BLaER1 treated with 17β-estradiol and CSF1 and Interleukin-3, amounts not matched to agents 10 nM and 100 nM (cell line): ENCODE measurements at regions not wholly inside any gene's neighbourhood (a gene's known extent, or its start where the extent isn't known, plus 50 kb on each side); places are given as distances from the start of the nearest gene placed in this dataset.

Experiments used
- H3K27ac ChIP-seq, 11 experiments: shearing (Covaris generic); formaldehyde crosslinking; 2 replicates each; pipeline ENCODE4 v1.8.1; 2022
- H3K27me3 ChIP-seq, 11 experiments: shearing (Covaris generic); formaldehyde crosslinking; 2 replicates each; pipeline ENCODE4 v1.8.1; 2022
- H3K36me3 ChIP-seq, 11 experiments: shearing (Covaris generic); formaldehyde crosslinking; 2 replicates each; pipeline ENCODE4 v1.8.1; 2022
- H3K4me1 ChIP-seq, 10 experiments: shearing (Covaris generic); formaldehyde crosslinking; 2 replicates each; pipeline ENCODE4 v1.8.1; 2022
- H3K4me2 ChIP-seq, 11 experiments: shearing (Covaris generic); formaldehyde crosslinking; 2 replicates each; pipeline ENCODE4 v1.8.1; 2022
- H3K4me3 ChIP-seq, 10 experiments: shearing (Covaris generic); formaldehyde crosslinking; 2 replicates each; pipeline ENCODE4 v1.8.1; 2022
- H3K9ac ChIP-seq, 11 experiments: shearing (Covaris generic); formaldehyde crosslinking; 2 replicates each; pipeline ENCODE4 v1.8.1; 2022
- H3K9me3 ChIP-seq, 11 experiments: shearing (Covaris generic); formaldehyde crosslinking; replicated peaks in 1 of 11; 2 replicates each; pipeline ENCODE4 v1.8.1; 2022
- H4K20me1 ChIP-seq, 11 experiments: shearing (Covaris generic); formaldehyde crosslinking; 2 replicates each; pipeline ENCODE4 v1.8.1; 2022
- Cebpa-rat ChIP-seq, 11 experiments: shearing (Covaris generic); IDR thresholded peaks; 2 replicates each; pipeline ENCODE4 v1.8.1; 2022

GRCh38 chr13:99796175-99796819, 175.3 kb downstream of the ZIC5 start:
- no peak overlapping the region for H3K27ac ChIP-seq
- H4K20me1 ChIP-seq, result peaks cover 0 to 4% (median 0%) of the 10 kb centered on the region in 11 experiments; a peak in 2 of 22 replicates
- H3K9me3 ChIP-seq, result no peaks in the 10 kb centered on the region
- no peak overlapping the region for H3K9ac ChIP-seq
- no peaks in the 10 kb centered on the region for H3K4me1 ChIP-seq
- H3K36me3 ChIP-seq, result no peaks in the 10 kb centered on the region
- no peak overlapping the region for H3K4me3 ChIP-seq
- no peak overlapping the region for H3K4me2 ChIP-seq
- no peak for TF ChIP-seq Cebpa-rat (IDR thresholded peaks at IDR 0.05)
- H3K27me3 ChIP-seq, result no peaks in the 10 kb centered on the region

GRCh38 chr13:99792079-99792921, 179.3 kb downstream of the ZIC5 start:
- TF ChIP-seq Cebpa-rat (IDR thresholded peaks at IDR 0.05), result no peak
- Histone ChIP-seq H3K4me1 (no peaks in the 10 kb centered on the region), H3K4me3 (no peak overlapping the region), H3K9ac (no peak overlapping the region), H3K36me3 (no peaks in the 10 kb centered on the region), H3K9me3 (no peaks in the 10 kb centered on the region), H3K27ac (no peak overlapping the region), H3K4me2 (no peak overlapping the region), H4K20me1 (peaks cover 0 to 4% (median 0%) of the 10 kb centered on the region in 11 experiments; a peak in 2 of 22 replicates), H3K27me3 (no peaks in the 10 kb centered on the region)

- TF ChIP-seq Cebpa-rat (IDR thresholded peaks at IDR 0.05), result no peak
- Histone ChIP-seq H3K4me1 (no peaks in the 10 kb centered on the region), H3K36me3 (no peaks in the 10 kb centered on the region)
Measured at GRCh38 chr13:99782669-99783068, 188.9 kb downstream of the ZIC5 start.

GRCh38 chr13:99778500-99778899, 193.1 kb downstream of the ZIC5 start:
- H3K9ac ChIP-seq, result no peak overlapping the region
- no peak for TF ChIP-seq Cebpa-rat (IDR thresholded peaks at IDR 0.05)
- no peak overlapping the region for H3K27ac ChIP-seq
- no peaks in the 10 kb centered on the region for H4K20me1 ChIP-seq
- no peak overlapping the region for H3K4me2 ChIP-seq
- no peaks in the 10 kb centered on the region for H3K4me1 ChIP-seq
- peaks cover 9 to 16% (median 14%) of the 10 kb centered on the region in 11 experiments; a peak in 17 of 22 replicates for H3K9me3 ChIP-seq
- no peak overlapping the region for H3K4me3 ChIP-seq
- no peaks in the 10 kb centered on the region for H3K27me3 ChIP-seq
- H3K36me3 ChIP-seq, result no peaks in the 10 kb centered on the region

More at GRCh38 chr13:99782669-99783068, 188.9 kb downstream of the ZIC5 start:
- Histone ChIP-seq H3K27me3 (no peaks in the 10 kb centered on the region), H3K9me3 (peaks cover 11 to 30% (median 16%) of the 10 kb centered on the region in 11 experiments; a peak in 17 of 22 replicates), H3K4me3 (no peak overlapping the region), H3K9ac (no peak overlapping the region), H3K27ac (no peak overlapping the region), H4K20me1 (no peaks in the 10 kb centered on the region), H3K4me2 (no peak overlapping the region)

- no peaks in the 10 kb centered on the region for H3K36me3 ChIP-seq
- H3K4me3 ChIP-seq, result no peak overlapping the region
- H3K4me1 ChIP-seq, result no peaks in the 10 kb centered on the region
- H3K27ac ChIP-seq, result no peak overlapping the region
- H3K4me2 ChIP-seq, result no peak overlapping the region
- no peak overlapping the region for H3K9ac ChIP-seq
- H3K27me3 ChIP-seq, result no peaks in the 10 kb centered on the region
- TF ChIP-seq Cebpa-rat (IDR thresholded peaks at IDR 0.05), result no peak
- H4K20me1 ChIP-seq, result no peaks in the 10 kb centered on the region
- peaks cover 3 to 10% (median 8%) of the 10 kb centered on the region in 11 experiments; a peak in 17 of 22 replicates for H3K9me3 ChIP-seq
Measured at GRCh38 chr13:99777873-99778272, 193.7 kb downstream of the ZIC5 start.

GRCh38 chr13:99774644-99775043, 196.9 kb downstream of the ZIC5 start:
- H3K36me3 ChIP-seq, result no peaks in the 10 kb centered on the region
- no peaks in the 10 kb centered on the region for H4K20me1 ChIP-seq
- no peak overlapping the region for H3K27ac ChIP-seq
- no peak overlapping the region for H3K4me2 ChIP-seq
- H3K4me3 ChIP-seq, result no peak overlapping the region
- peaks cover 0 to 16% (median 0%) of the 10 kb centered on the region in 11 experiments; a peak in 5 of 22 replicates for H3K9me3 ChIP-seq
- TF ChIP-seq Cebpa-rat (IDR thresholded peaks at IDR 0.05), result no peak
- H3K4me1 ChIP-seq, result no peaks in the 10 kb centered on the region
- no peak overlapping the region for H3K9ac ChIP-seq
- H3K27me3 ChIP-seq, result no peaks in the 10 kb centered on the region

- no peak overlapping the region for H3K4me3 ChIP-seq
- peaks cover 0 to 6% (median 0%) of the 10 kb centered on the region in 11 experiments; a peak in 2 of 22 replicates for H3K36me3 ChIP-seq
- no peaks in the 10 kb centered on the region for H4K20me1 ChIP-seq
- H3K4me1 ChIP-seq, result no peaks in the 10 kb centered on the region
- H3K27me3 ChIP-seq, result no peaks in the 10 kb centered on the region
- H3K9me3 ChIP-seq, result peaks cover 41 to 67% (median 49%) of the 10 kb centered on the region in 11 experiments
- no peak overlapping the region for H3K9ac ChIP-seq
- no peak overlapping the region for H3K27ac ChIP-seq
- no peak overlapping the region for H3K4me2 ChIP-seq
- TF ChIP-seq Cebpa-rat (IDR thresholded peaks at IDR 0.05), result no peak
Measured at GRCh38 chr13:99768986-99769385, 202.6 kb downstream of the ZIC5 start.

- Histone ChIP-seq H3K9ac (no peak overlapping the region), H4K20me1 (no peaks in the 10 kb centered on the region), H3K36me3 (peaks cover 0 to 6% (median 0%) of the 10 kb centered on the region in 11 experiments; a peak in 2 of 22 replicates), H3K9me3 (peaks cover 44 to 74% (median 55%) of the 10 kb centered on the region in 11 experiments), H3K27ac (no peak overlapping the region), H3K4me3 (no peak overlapping the region), H3K27me3 (no peaks in the 10 kb centered on the region), H3K4me1 (no peaks in the 10 kb centered on the region), H3K4me2 (no peak overlapping the region)
- TF ChIP-seq Cebpa-rat (IDR thresholded peaks at IDR 0.05), result no peak
Measured at GRCh38 chr13:99766641-99767045, 204.9 kb downstream of the ZIC5 start.

GRCh38 chr13:99765869-99766268, 205.7 kb downstream of the ZIC5 start:
- H3K27me3 ChIP-seq, result no peaks in the 10 kb centered on the region
- H3K36me3 ChIP-seq, result peaks cover 0 to 6% (median 0%) of the 10 kb centered on the region in 11 experiments; a peak in 2 of 22 replicates
- no peak overlapping the region for H3K4me3 ChIP-seq
- no peaks in the 10 kb centered on the region for H4K20me1 ChIP-seq
- no peak overlapping the region for H3K9ac ChIP-seq
- H3K27ac ChIP-seq, result no peak overlapping the region
- H3K9me3 ChIP-seq, result peaks cover 47 to 67% (median 52%) of the 10 kb centered on the region in 11 experiments
- H3K4me2 ChIP-seq, result no peak overlapping the region
- no peak for TF ChIP-seq Cebpa-rat (IDR thresholded peaks at IDR 0.05)
- 0 out of 20 replicates have a peak, but pooled peaks cover 0 to 4% (median 0%) of the 10 kb centered on the region in 10 experiments for H3K4me1 ChIP-seq
